ENCODE measurements at regions not wholly inside any gene's neighbourhood (a gene's known extent, or its start where the extent isn't known, plus 50 kb on each side); places are given as distances from the start of the nearest gene placed in this dataset.

- DNase-seq = no peak
These were observed 111.1 kb downstream of the LMO4 start for GRCh38 chr1:87439821-87440220.

GRCh38 chr1:87449348-87449963 lies 120.8 kb downstream of the LMO4 start:
- no peak for DNase-seq

- no peak for DNase-seq
These were observed 121.5 kb downstream of the LMO4 start for GRCh38 chr1:87450136-87450535.

- no peak for DNase-seq
These were observed 122.0 kb downstream of the LMO4 start for GRCh38 chr1:87450615-87451209.

GRCh38 chr1:87451229-87451920 lies 122.7 kb downstream of the LMO4 start:
- DNase-seq = no peak

GRCh38 chr1:87452648-87453047 lies 124.0 kb downstream of the LMO4 start:
- DNase-seq = no peak

- no peak for DNase-seq
These were observed 128.7 kb downstream of the LMO4 start for GRCh38 chr1:87457408-87457807.

- no peak for DNase-seq
These were observed 134.2 kb downstream of the LMO4 start for GRCh38 chr1:87462894-87463293.

- no peak for DNase-seq
These were observed 135.4 kb downstream of the LMO4 start for GRCh38 chr1:87464022-87464490.

GRCh38 chr1:87466621-87467020 lies 137.9 kb downstream of the LMO4 start:
- DNase-seq = no peak

GRCh38 chr1:87472716-87473115 lies 144.0 kb downstream of the LMO4 start:
- DNase-seq = no peak

GRCh38 chr1:87473203-87473661 lies 144.6 kb downstream of the LMO4 start:
- DNase-seq = no peak

- DNase-seq = no peak
These were observed 145.4 kb downstream of the LMO4 start for GRCh38 chr1:87474098-87474497.

GRCh38 chr1:87478231-87478630 lies 149.6 kb downstream of the LMO4 start:
- DNase-seq = no peak

GRCh38 chr1:87495147-87495546 lies 166.5 kb downstream of the LMO4 start:
- DNase-seq = no peak

- DNase-seq = no peak
These were observed 167.2 kb downstream of the LMO4 start for GRCh38 chr1:87495870-87496269.

- DNase-seq = no peak
These were observed 168.9 kb downstream of the LMO4 start for GRCh38 chr1:87497380-87498203.

GRCh38 chr1:87501738-87502137 lies 173.1 kb downstream of the LMO4 start:
- no peak for DNase-seq

GRCh38 chr1:87505391-87505983 lies 176.8 kb downstream of the LMO4 start:
- DNase-seq = no peak

- no peak for DNase-seq
These were observed 177.5 kb downstream of the LMO4 start for GRCh38 chr1:87506147-87506546.

GRCh38 chr1:87508247-87508787 lies 179.6 kb downstream of the LMO4 start:
- no peak for DNase-seq

GRCh38 chr1:87510540-87510939 lies 181.9 kb downstream of the LMO4 start:
- no peak for DNase-seq

GRCh38 chr1:87511449-87511848 lies 182.8 kb downstream of the LMO4 start:
- no peak for DNase-seq
